H9 (cell line): ENCODE measurements at regions not wholly inside any gene's neighbourhood (a gene's known extent, or its start where the extent isn't known, plus 50 kb on each side); places are given as distances from the start of the nearest gene placed in this dataset.

Source experiments
- DNase-seq: peaks from one replicate; pipeline ENCODE4 v3.0.0-alpha.2; 2017
- H2AFZ ChIP-seq: one replicate; pipeline ENCODE4 v1.6.1; 2013; ENCODE audit warnings: mild to moderate bottlenecking, low read length, control low read depth, moderate library complexity
- H2AK5ac ChIP-seq: 2 replicates; pipeline ENCODE4 v1.6.1; 2013; ENCODE audit warnings: low read length, control low read depth, mixed read lengths; ENCODE audit not compliant: insufficient read length
- H2BK120ac ChIP-seq: one replicate; pipeline ENCODE4 v1.6.1; 2013; ENCODE audit warnings: low read depth, mild to moderate bottlenecking, low read length, control low read depth, inconsistent platforms; ENCODE audit not compliant: poor library complexity, severe bottlenecking
- H2BK12ac ChIP-seq: 2 replicates; pipeline ENCODE4 v1.6.1; 2013; ENCODE audit warnings: low read length, control low read depth, mixed read lengths, low read depth; ENCODE audit not compliant: insufficient read length
- H2BK15ac ChIP-seq: 2 replicates; pipeline ENCODE4 v1.6.1; 2013; ENCODE audit warnings: low read depth, low read length, control low read depth
- H2BK20ac ChIP-seq: one replicate; pipeline ENCODE4 v1.6.1; 2013; ENCODE audit warnings: low read depth, mild to moderate bottlenecking, low read length, control low read depth, inconsistent platforms; ENCODE audit not compliant: poor library complexity, severe bottlenecking
- H2BK5ac ChIP-seq: 2 replicates; pipeline ENCODE4 v1.6.1; 2013; ENCODE audit warnings: low read length, control low read depth, mixed read lengths; ENCODE audit not compliant: insufficient read length
- H3K14ac ChIP-seq: 2 replicates; pipeline ENCODE4 v1.6.1; 2013; ENCODE audit warnings: low read length, control low read depth; ENCODE audit not compliant: insufficient read depth
- H3K18ac ChIP-seq: 2 replicates; pipeline ENCODE4 v1.6.1; 2013; ENCODE audit warnings: low read depth, mild to moderate bottlenecking, mixed read lengths, low read length, control low read depth; ENCODE audit not compliant: insufficient read length
- H3K23ac ChIP-seq: 2 replicates; pipeline ENCODE4 v1.6.1; 2013; ENCODE audit warnings: low read length, control low read depth, mixed read lengths, low read depth; ENCODE audit not compliant: insufficient read length
- H3K23me2 ChIP-seq: 2 replicates; pipeline ENCODE4 v1.6.1; 2013; ENCODE audit warnings: low read depth, mild to moderate bottlenecking, mixed read lengths, low read length, control low read depth; ENCODE audit not compliant: insufficient read length, poor library complexity, severe bottlenecking
- H3K27ac ChIP-seq: 2 replicates; pipeline ENCODE4 v1.5.1; 2013; ENCODE audit warnings: low read length, control low read depth, mixed read lengths, low read depth; ENCODE audit not compliant: insufficient read length
- H3K27me3 ChIP-seq: 2 replicates; pipeline ENCODE4 v1.6.1; 2013; ENCODE audit warnings: low read length, control low read depth, inconsistent platforms; ENCODE audit not compliant: insufficient read depth
- H3K4ac ChIP-seq: 2 replicates; pipeline ENCODE4 v1.6.1; 2013; ENCODE audit warnings: low read depth, mild to moderate bottlenecking, control low read depth, inconsistent platforms, low read length, moderate library complexity
- H3K4me1 ChIP-seq: 2 replicates; pipeline ENCODE4 v1.6.1; 2013; ENCODE audit warnings: low read length, control low read depth, inconsistent platforms; ENCODE audit not compliant: insufficient read depth
- H3K4me2 ChIP-seq: 2 replicates; pipeline ENCODE4 v1.6.1; 2013; ENCODE audit warnings: low read length, control low read depth, mixed read lengths; ENCODE audit not compliant: insufficient read length, insufficient read depth
- H3K56ac ChIP-seq: 2 replicates; pipeline ENCODE4 v1.6.1; 2013; ENCODE audit warnings: low read depth, mild to moderate bottlenecking, mixed read lengths, low read length, control low read depth; ENCODE audit not compliant: insufficient read length
- H3K79me1 ChIP-seq: 2 replicates; pipeline ENCODE4 v1.6.1; 2013; ENCODE audit warnings: low read depth, mild to moderate bottlenecking, moderate library complexity, low read length, control low read depth, inconsistent platforms; ENCODE audit not compliant: insufficient read depth, poor library complexity, severe bottlenecking
- H3K79me2 ChIP-seq: 2 replicates; pipeline ENCODE4 v1.6.1; 2013; ENCODE audit warnings: low read length, control low read depth, inconsistent platforms; ENCODE audit not compliant: insufficient read depth
- H3K9ac ChIP-seq: 2 replicates; pipeline ENCODE4 v1.6.1; 2013; ENCODE audit warnings: low read length, control low read depth, mixed read lengths; ENCODE audit not compliant: insufficient read length; ENCODE audit errors: extremely low read depth
- H3K9me3 ChIP-seq: one replicate; pipeline ENCODE4 v1.6.1; 2013; ENCODE audit warnings: low read depth, low read length, inconsistent platforms; ENCODE audit not compliant: control insufficient read depth
- H3T11ph ChIP-seq: one replicate; pipeline ENCODE4 v1.6.1; 2013; ENCODE audit warnings: mild to moderate bottlenecking, low read length, control low read depth, inconsistent platforms
- H4K20me1 ChIP-seq: one replicate; pipeline ENCODE4 v1.6.1; 2013; ENCODE audit not compliant: control insufficient read depth, insufficient read length, insufficient read depth
- H4K5ac ChIP-seq: 2 replicates; pipeline ENCODE4 v1.6.1; 2013; ENCODE audit warnings: low read depth, mild to moderate bottlenecking, mixed read lengths, low read length, control low read depth; ENCODE audit not compliant: insufficient read length
- H4K8ac ChIP-seq: replicated peaks from 2 replicates; pipeline ENCODE4 v1.6.1; 2013; ENCODE audit warnings: low read length, control low read depth, mixed read lengths, low read depth; ENCODE audit not compliant: insufficient read length
- H4K91ac ChIP-seq: 2 replicates; pipeline ENCODE4 v1.6.1; 2013; ENCODE audit warnings: low read depth, mild to moderate bottlenecking, moderate library complexity, mixed read lengths, low read length, control low read depth; ENCODE audit not compliant: insufficient read length
- H3K27ac Mint-ChIP-seq, 3 experiments: 2 replicates in 2 of 3; 3 replicates in 1 of 3; pipeline ENCODE4 v1.8.0; 2020 to 2021; ENCODE audit warnings: mixed read lengths in 3 of 3, mild to moderate bottlenecking in 1 of 3, moderate library complexity in 1 of 3
- H3K27me3 Mint-ChIP-seq: 2 replicates; pipeline ENCODE4 v1.8.0; 2021; ENCODE audit warnings: low read depth, mild to moderate bottlenecking, moderate library complexity, mixed read lengths
- H3K36me3 Mint-ChIP-seq, 3 experiments: 2 replicates in 2 of 3; 3 replicates in 1 of 3; pipeline ENCODE4 v1.8.0; 2020 to 2021; ENCODE audit warnings: low read depth in 3 of 3, mixed read lengths in 3 of 3; ENCODE audit not compliant: insufficient read depth in 1 of 3
- H3K4me1 Mint-ChIP-seq, 2 experiments: 2 replicates each; pipeline ENCODE4 v1.8.0; 2020; ENCODE audit warnings: mixed read lengths in 2 of 2
- H3K4me3 Mint-ChIP-seq, 2 experiments: 2 replicates in 1 of 2; 3 replicates in 1 of 2; pipeline ENCODE4 v1.8.0; 2020 to 2021; ENCODE audit warnings: mild to moderate bottlenecking in 2 of 2, mixed read lengths in 2 of 2, moderate library complexity in 1 of 2
- H3K9me3 Mint-ChIP-seq, 2 experiments: 2 replicates in 1 of 2; 3 replicates in 1 of 2; pipeline ENCODE4 v1.8.0; 2020; ENCODE audit warnings: mild to moderate bottlenecking in 2 of 2, mixed read lengths in 2 of 2, moderate library complexity in 1 of 2
- WGBS: extraction: QIAGEN DNeasy Blood & Tissue Kit; methylation state at CpG from one replicate; pipeline ENCODE4 v1.1.7; 2013; ENCODE audit warnings: missing lambda C conversion rate, low lambda C conversion rate, mixed read lengths; ENCODE audit not compliant: insufficient read length; ENCODE audit errors: extremely low coverage; 5-methylcytosine and 5-hydroxymethylcytosine counted together
- TF ChIP-seq, protein P1 (sequence below): fragments of 200-600 bp; sonication (generic); conservative IDR thresholded peaks from 3 replicates; pipeline ENCODE4 v1.8.0; 2021; ENCODE audit warnings: antibody characterized with exemption, mild to moderate bottlenecking

DNA sequence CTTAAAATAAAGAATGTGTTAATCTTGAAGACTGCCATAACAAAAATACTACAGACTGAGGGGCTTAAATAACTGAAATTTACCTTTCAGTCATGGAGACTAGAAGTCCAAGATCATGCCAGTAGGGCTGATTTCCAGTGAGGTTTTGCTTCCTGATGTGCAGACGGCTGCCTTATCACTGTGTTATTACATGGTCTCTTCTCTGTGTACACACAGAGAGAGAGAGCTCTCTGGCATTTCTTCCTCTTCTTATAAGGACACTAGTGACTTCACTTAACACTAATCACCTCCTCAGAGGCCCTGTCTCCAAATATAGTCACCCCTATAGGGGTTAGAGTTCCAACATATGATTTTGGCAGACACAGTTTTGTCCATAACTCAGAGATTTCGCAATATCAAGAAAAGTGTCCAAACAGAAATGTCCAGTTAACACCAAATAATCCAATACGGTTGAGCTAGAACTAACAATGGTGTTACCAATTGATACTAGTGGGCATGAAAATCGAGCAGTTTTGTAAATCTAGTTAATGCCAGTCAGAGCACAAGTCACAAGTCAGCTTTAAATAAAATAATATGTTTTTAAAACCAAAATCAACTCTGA is 399.8 kb downstream of the ADCYAP1 start:
- Histone ChIP-seq H3K27me3 (no peaks in the 10 kb centered on the region), H2BK15ac (no peak overlapping the region), H3K79me1 (no peaks in the 10 kb centered on the region), H3K18ac (no peak overlapping the region), H4K91ac (no peak overlapping the region), H3K27ac (no peak overlapping the region), H3K79me2 (no peaks in the 10 kb centered on the region), H3K9ac (no peak overlapping the region), H3K4me1 (no peaks in the 10 kb centered on the region; the same call in 1 of the 2 replicates), H3K23me2 (no peaks in the 10 kb centered on the region), H2BK5ac (no peak overlapping the region), H4K8ac (no peak overlapping the region), H4K20me1 (no peaks in the 10 kb centered on the region), H4K5ac (no peak overlapping the region), H3K56ac (no peak overlapping the region), H3K14ac (no peak overlapping the region), H3K4ac (no peak overlapping the region), H3T11ph (no peak overlapping the region), H2BK20ac (no peak overlapping the region), H2AK5ac (no peak overlapping the region), H3K9me3 (no peaks in the 10 kb centered on the region), H2AFZ (no peak overlapping the region), H2BK12ac (no peak overlapping the region), H2BK120ac (no peak overlapping the region), H3K4me2 (no peak overlapping the region), H3K23ac (no peak overlapping the region)
- no peaks in the 10 kb centered on the region for H3K36me3 Mint-ChIP-seq
- no peak overlapping the region for H3K4me3 Mint-ChIP-seq
- peaks cover 0 to 5% of the 10 kb centered on the region in 2 experiments; a peak in 1 of 5 replicates for H3K9me3 Mint-ChIP-seq
- no peak overlapping the region for H3K27ac Mint-ChIP-seq
- peaks cover 3% of the 10 kb centered on the region for H3K27me3 Mint-ChIP-seq
- H3K4me1 Mint-ChIP-seq = peaks cover 6 to 9% of the 10 kb centered on the region in 2 experiments
- no peak for DNase-seq
- WGBS = no CpG with 5 or more reads among the region's 4 CpGs
- TF ChIP-seq, protein P1, sequence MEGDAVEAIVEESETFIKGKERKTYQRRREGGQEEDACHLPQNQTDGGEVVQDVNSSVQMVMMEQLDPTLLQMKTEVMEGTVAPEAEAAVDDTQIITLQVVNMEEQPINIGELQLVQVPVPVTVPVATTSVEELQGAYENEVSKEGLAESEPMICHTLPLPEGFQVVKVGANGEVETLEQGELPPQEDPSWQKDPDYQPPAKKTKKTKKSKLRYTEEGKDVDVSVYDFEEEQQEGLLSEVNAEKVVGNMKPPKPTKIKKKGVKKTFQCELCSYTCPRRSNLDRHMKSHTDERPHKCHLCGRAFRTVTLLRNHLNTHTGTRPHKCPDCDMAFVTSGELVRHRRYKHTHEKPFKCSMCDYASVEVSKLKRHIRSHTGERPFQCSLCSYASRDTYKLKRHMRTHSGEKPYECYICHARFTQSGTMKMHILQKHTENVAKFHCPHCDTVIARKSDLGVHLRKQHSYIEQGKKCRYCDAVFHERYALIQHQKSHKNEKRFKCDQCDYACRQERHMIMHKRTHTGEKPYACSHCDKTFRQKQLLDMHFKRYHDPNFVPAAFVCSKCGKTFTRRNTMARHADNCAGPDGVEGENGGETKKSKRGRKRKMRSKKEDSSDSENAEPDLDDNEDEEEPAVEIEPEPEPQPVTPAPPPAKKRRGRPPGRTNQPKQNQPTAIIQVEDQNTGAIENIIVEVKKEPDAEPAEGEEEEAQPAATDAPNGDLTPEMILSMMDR = no peak
